Activated CD4-positive, alpha-beta T cell treated with anti-CD3 and anti-CD28 coated beads for 4 hours (primary cell): ENCODE measurements at regions not wholly inside any gene's neighbourhood (a gene's known extent, or its start where the extent isn't known, plus 50 kb on each side); places are given as distances from the start of the nearest gene placed in this dataset.

Source experiments
- DNase-seq, 2 donors: peaks; one replicate each; pipeline ENCODE4 v3.0.0-alpha.2; 2020

- DNase-seq: peak; percentile 47
These were observed 55.2 kb downstream of the FOS start for GRCh38 chr14:75333606-75334548.

- DNase-seq: peak in 1 of 2 donors; percentile 3
These were observed 56.0 kb downstream of the FOS start for GRCh38 chr14:75334549-75335051.

DNA sequence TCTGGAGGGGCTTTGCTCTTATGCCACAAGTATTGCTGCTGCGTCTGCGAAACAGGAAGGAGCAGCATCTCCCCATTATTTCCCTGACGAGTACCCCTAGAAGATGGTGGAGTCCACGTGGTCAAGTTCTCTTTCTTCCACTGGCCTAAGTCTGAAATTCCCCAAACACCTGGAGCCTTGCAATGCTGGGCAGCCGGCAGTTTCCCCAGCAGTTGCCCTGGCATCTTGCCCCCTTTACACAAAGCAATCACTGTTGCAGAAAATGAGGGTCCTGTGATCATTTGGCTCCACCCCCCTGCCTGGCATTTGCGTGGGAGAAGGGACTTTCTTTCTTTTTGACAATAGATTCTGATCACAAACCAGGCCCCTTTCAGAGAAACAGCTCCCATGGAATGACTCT lies 56.9 kb downstream of the FOS start:
- DNase-seq: no peak

GRCh38 chr14:75338398-75338797 lies 59.8 kb downstream of the FOS start:
- no peak for DNase-seq

DNA sequence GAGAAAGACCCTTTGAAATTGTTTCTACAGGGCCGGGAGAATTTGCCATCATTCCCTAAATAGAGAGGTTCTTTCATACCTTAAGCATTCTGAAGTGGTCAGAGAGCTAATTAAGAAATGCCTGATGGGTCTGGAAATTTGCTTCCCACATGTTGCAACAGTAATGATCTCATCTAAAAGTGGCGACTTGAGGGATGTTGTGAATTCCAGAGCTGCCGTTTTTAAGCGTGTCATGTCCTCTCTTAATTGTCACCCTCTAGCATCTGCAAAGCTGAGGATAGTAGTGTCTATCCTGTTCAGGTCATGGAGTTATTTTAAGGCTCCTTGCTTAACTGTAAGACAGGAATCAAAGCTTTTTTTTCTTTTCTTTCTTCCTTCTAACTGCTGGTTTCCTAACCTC lies 60.4 kb downstream of the FOS start:
- no peak for DNase-seq

GRCh38 chr14:75340921-75341320 lies 62.3 kb downstream of the FOS start:
- DNase-seq: no peak

- DNase-seq: no peak
These were observed 63.0 kb downstream of the FOS start for GRCh38 chr14:75341620-75342019.

- no peak for DNase-seq
These were observed 64.4 kb downstream of the FOS start for GRCh38 chr14:75342762-75343599.

DNA sequence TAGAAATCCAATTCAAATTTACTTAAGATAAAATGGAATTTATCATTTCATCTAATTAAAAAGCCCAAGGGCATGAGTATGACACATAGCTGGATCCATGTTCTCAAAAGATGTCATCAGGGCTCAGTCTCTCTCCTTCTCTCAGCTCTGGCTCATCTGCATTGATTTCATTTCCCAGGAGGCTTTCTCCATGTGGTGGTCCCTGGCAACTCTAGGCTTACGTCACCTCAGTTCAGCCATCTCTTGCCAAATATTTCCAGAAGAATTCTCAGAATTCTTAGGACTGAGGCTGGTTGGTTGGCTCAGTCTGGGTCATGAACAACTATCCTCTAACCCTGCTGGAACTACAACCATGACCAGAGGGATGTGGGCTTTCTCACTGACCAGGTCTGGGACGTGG lies 65.3 kb downstream of the FOS start:
- no peak for DNase-seq

- no peak for DNase-seq
These were observed 65.8 kb downstream of the FOS start for GRCh38 chr14:75344411-75344810.

- no peak for DNase-seq
These were observed 72.0 kb downstream of the FOS start for GRCh38 chr14:75350505-75351060.

- no peak for DNase-seq
These were observed 68.7 kb upstream of the JDP2 start for GRCh38 chr14:75359098-75359497.

- DNase-seq: no peak
These were observed 66.8 kb upstream of the JDP2 start for GRCh38 chr14:75361041-75361440.

GRCh38 chr14:75361751-75362433 lies 65.9 kb upstream of the JDP2 start:
- no peak for DNase-seq

DNA sequence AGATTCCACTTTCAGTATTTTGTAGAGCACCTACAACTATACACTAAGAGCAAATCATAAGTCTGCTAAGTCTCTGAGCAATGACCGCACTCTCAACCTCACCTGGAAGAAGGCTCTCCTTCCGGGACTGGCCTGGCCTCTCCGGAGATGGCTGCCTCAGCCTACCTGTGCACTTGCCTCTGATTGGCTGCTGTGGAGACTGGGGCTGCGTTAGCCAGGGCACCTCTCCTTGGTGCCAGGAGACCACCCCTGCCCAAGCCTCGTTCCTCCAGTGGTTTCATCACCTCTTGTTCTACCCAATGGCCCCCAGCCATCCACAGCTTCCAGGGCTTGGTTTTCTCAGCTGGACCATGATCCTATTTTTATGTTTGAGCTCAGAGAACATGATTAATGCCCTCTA lies 64.7 kb upstream of the JDP2 start:
- DNase-seq: no peak

- DNase-seq: no peak
These were observed 64.1 kb upstream of the JDP2 start for GRCh38 chr14:75363570-75364227.

DNA sequence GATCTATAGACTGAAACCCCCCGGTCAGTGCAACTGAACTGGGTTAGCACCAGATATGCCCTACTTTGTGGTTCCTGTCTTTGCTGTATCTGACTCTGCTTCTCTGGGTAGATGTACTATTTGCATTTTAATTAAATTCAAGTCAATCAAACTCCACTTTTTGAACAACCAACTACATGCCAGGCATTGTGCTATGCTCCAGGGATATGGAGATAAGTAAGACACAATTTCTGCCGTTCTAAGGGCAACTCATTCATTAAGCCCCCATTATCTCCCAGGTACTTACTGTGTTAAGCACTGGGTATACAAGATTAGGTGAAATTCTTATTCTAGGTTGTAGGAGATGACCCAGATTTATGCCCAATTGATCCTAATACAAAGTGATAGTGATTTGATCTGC lies 62.7 kb upstream of the JDP2 start:
- no peak for DNase-seq

GRCh38 chr14:75366963-75367362 lies 60.9 kb upstream of the JDP2 start:
- DNase-seq: no peak

- DNase-seq: no peak
These were observed 59.5 kb upstream of the JDP2 start for GRCh38 chr14:75368333-75368732.

DNA sequence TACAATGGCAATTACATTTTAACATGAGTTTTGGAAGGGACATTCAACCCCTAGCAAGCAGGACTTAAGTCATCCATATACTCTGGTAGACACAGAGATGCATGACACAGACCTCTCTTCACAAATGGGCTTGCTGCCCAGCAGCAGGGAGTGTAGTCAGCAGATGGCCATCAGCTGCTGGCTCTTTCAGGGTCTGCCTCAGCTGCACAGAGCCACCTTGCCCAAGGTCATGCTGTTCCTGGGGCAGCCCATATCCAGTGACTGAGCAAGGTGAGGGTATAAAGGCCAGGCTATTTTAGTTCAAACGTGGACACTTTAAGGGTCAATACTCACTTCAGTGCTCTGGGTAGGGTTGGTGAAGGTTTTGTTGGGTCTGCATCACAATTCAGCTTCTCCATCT lies 58.3 kb upstream of the JDP2 start:
- no peak for DNase-seq

- no peak for DNase-seq
These were observed 57.2 kb upstream of the JDP2 start for GRCh38 chr14:75370416-75371205.
